ENCODE measurements at regions not wholly inside any gene's neighbourhood (a gene's known extent, or its start where the extent isn't known, plus 50 kb on each side); places are given as distances from the start of the nearest gene placed in this dataset.

- TF ChIP-seq EZH2phosphoT487 (IDR thresholded peaks at IDR 0.05; ENCODE audit: borderline replicate concordance, low read depth) = no peak
- TF ChIP-seq CTCF (IDR thresholded peaks at IDR 0.05) = no peak
- no peak for TF ChIP-seq POLR2AphosphoS5 (IDR thresholded peaks at IDR 0.05; ENCODE audit: low read depth, low read length)
Measured at GRCh38 chr6:44540881-44541280, 153.4 kb downstream of the CDC5L start.

Measured in SK-N-SH (cell line).